Femur (tissue), 1 donor: ENCODE measurements at regions not wholly inside any gene's neighbourhood (a gene's known extent, or its start where the extent isn't known, plus 50 kb on each side); places are given as distances from the start of the nearest gene placed in this dataset.

ENCODE experiments used
- DNase-seq: peaks from one replicate; pipeline ENCODE4 v3.0.0-alpha.2; 2017

DNA sequence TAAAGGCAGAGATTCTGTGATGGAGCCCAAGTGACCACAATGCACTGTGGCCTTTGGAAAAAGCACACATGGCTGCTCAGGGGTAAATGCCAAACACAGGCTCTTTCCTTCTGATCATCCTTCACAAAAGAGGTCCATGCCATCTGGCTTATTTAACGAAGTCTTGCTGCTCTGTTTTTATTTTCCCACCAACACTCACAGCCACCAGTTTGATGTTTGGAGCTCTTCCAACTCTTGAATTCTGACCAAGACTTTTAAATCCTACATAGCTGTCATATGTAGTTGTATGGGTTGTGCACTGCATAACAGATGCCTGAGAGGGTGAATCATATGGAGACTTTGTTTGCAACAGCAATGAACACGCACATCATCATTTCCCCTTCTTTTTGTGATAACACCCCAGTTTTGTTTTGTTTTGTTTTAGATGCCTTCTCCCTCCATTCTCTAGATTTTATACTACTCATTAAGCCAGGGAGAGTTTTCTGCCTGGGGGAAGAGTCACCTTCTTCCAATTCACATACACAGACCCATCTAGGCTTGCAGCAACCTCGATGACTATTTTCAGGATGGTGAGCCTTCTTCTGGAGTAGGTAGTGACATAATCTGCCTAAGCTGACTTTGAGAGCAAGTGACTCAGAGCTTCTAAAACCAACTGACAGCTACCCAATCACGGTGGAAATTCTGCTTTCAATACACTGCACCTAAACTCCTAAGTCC, 145.2 kb upstream of the WSCD2 start:
- DNase-seq, result no peak

DNA sequence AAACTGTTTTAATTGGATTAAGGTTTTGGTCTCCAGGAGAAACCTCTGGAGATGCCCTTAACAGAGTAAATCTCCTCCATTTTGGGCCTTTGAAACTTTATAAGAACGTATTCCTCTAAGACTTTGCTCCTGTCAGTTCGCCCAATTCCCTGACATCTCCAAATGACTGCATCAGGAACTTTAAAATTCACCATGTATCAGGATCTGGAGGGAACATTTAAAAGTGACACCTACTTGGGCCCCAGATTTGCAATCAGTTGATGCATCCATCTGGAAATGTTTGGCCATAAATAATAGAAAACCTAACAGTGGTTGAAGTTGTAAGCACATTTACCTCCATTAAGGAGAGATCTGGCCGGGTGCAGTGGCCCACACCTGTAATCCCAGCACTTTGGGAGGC, 144.1 kb upstream of the WSCD2 start:
- DNase-seq, result no peak

DNA sequence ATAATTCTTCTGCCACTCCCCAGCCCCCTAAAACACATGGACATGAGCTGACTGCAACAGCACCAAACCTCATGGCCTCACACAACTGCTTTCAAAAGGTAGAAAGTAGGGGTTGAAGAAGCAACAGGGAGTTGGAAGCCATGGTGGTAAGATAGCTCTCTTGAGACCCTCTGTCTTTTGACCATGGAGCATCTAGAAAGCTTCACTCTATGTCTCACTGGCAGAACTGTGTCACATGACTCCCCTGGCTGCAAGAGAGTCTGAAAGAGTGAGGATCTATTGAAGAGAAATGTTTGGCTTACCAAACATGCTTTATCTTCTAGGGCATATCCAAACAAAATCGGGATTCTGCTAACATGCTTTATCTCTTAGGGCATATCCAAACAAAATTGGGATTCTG, 142.9 kb upstream of the WSCD2 start:
- no peak for DNase-seq

DNA sequence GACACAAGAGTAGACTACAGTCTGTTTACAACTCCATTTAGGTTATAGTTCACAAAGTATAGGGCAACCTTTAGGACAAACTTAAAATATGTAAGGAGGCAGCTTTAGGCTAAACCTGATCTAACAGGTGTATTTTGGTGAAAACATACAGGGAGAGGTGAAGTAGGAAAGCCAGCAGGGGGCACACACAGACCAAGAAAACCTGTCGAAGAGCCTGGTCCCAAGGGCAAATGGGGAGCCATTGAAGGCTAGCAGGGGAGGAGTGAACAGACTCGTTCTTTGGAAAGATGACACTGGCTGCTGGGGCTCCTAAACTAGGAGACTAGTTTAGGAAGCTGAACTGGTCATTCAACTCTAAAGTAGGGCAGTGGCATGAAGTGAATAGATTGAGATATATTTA, 138.8 kb upstream of the WSCD2 start:
- peak; percentile 21 for DNase-seq

DNA sequence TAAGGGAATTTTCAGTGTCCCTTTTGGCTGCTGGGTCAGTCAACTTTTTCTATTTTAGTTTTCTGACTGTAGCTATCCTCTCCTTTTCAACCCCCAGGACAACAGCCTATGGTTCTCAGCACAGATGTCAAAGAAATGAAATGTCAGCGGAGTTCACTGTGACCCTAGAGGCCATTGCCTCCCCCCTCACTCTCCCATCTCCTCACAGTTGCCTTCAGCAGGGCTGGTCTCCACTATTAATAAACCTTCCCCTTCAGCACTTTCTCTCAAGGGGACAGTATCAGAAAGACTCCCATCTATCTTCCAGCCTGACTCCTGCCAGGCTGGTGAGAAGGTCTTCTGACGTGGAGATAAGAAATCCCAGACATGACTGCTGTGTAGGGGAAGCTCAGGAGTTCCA, 137.1 kb upstream of the WSCD2 start:
- DNase-seq, result no peak

DNA sequence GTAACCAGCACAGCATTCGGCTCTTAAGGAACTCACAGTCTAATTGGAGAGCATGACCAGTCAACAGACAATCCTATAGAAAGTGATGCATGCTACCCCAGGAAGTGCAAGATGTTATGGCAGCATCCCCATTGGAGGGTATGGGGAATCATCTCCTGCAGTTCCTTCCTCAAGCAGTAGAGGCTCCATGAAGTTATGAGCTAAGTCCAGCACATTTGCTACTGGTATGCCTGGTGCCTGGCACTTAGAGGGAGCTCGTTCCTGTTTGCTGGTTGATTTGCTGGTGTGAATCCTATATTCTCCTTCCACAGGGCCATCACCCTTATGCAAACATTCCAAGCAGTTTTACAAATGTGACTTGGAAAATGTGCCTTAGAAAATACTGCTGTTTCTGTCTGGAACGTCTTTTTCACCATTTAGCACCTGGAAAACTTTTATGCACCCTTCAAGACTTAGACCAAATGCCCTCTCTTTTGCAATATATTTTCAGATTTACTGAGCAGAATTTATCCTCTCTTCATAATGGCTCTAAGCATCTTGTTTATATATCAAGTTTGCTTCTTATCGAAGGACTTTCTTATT, 136.1 kb upstream of the WSCD2 start:
- DNase-seq, result peak; percentile 18

DNA sequence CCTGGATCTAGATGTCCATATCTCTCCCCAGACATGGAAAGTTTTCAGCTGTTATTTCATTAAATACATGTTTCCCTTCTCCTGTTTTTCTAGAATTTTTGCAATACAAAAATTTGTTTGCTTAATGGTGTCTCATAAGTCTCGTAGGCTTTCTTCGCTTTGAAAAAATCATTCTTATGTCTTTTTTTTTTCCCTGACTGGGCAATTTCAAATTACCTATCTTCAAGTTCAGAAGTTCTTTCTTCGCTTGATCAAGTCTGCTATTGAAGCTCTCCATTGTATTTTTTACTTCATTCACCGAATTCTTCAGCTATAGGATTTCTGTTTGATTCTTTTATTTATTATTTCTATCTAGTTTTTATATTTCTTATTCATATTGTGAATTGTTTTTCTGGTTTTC, 130.2 kb upstream of the WSCD2 start:
- no peak for DNase-seq

DNA sequence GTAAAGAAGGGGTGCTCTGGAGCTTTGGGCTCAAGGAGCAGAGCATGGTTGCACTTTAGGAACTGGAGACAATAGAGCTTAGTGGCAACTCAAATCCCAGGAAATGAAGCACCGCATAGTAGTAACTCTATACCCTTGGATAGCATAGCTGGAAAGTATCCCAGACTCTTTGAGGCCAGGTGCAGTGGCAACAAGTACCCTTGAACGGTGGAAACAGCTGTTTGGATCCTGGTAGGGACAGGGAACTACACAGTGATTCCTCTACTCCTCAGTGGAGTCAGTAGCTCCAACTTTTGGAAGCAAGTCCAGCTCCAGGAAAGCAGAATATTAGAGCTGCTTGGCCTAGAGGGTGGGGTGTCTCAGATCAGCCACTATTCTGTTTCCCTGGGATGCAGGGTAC, 129.0 kb upstream of the WSCD2 start:
- DNase-seq, result no peak

DNA sequence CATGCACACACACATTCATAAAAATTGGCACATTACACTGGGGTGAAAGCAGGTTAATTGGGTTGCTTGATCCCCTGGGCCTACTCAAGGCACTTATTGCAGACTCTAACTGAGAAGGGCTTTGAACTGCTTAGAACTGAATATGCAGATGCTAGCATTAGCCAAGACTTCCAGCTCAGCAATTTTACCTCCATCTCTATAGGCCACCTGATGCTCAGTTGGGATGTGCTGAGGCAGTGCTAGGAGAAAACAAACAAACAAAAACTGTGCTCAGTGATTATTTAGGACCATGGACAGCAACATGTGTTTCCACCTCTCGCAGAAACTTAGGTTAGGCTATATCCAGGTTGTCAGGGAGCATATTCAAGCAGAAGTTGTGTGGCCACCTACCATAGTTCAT, 124.8 kb upstream of the WSCD2 start:
- DNase-seq, result no peak

DNA sequence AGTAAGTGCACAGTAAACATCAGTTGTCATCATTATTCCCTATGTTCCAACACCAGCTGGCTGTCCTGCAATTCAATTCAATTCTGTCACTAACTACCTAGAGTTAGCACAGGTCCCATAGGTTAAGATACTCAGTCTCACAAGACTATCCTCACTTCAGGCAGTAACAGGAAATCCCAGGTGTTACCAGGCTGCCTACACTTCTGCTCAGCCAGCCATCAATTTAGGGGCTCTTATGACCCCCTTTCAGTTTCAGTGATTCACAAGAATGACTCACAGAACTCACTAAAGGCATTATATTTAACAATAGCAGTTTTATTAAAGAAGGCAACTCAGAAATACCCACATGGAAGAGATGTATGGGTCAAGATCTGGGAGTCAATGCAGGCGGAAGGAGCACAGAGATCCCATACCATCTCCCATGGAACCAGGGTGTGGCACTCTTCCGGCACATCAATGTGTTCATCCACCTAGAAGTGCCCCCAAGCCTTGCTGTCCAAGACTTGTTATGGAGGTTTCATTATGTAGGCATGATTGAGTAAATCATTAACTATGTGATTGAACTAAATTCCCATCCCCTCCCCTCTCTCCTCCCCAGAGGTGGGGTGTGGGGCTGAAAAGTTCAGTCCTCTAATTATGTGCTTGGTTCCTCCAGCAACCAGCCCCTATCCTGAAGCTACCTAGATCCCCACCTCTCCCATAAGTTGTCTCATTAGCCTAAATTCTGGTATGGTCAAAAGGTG, 120.8 kb upstream of the WSCD2 start:
- DNase-seq, result no peak

DNA sequence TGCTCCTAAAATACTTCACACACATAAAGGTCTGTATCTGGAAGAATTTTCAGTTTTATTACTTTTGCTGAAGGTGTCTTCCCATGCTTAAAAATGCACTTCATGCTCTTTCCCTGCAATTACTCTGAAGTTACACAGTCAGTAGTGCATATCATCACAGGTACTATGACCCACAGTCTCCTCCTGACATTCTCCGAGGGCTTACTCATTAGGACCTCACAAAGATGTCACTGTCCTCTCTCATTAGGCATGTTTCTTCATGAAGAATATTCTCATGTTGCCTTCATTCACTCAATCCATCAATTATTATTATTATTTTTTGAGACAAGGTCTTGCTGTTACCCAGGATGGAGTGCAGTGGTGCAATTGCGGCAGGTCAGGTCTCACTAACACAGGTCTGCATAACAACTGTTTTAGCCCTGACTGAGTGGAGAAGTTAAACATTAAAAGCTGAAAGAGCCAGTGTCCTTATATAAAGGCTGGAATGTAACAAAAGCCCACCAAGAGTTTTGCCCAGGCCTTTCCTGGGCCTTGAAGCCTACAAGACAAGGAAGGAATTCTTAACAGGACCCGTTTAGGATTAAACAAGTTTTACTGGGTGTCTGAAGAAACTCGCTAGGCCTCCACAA, 119.5 kb upstream of the WSCD2 start:
- no peak for DNase-seq

DNA sequence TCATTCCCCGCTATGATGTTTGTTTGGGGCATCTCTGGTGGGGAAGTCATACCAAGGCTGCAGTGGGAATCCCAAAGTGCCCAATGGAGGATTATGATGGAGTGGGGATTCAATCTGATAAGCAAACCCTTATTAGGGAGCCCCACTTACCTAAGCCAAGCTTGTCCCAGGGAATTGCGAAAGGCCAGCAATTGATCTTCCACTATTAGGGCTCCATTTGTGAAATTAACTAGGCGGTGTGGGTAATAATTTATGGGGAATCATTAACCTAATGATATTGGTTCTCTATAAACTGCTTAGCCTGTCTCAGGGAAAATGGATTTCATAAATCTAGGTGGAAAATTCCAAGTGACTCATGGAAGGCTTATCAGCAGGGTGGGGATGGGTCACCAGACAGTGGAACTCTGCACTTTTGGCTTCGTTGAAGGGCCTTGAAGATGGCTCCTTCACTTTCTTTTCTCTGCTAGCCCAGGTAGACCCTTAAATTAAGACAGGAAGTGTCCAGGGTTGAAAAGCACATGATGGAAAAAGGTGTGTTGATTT, 113.0 kb upstream of the WSCD2 start:
- no peak for DNase-seq

DNA sequence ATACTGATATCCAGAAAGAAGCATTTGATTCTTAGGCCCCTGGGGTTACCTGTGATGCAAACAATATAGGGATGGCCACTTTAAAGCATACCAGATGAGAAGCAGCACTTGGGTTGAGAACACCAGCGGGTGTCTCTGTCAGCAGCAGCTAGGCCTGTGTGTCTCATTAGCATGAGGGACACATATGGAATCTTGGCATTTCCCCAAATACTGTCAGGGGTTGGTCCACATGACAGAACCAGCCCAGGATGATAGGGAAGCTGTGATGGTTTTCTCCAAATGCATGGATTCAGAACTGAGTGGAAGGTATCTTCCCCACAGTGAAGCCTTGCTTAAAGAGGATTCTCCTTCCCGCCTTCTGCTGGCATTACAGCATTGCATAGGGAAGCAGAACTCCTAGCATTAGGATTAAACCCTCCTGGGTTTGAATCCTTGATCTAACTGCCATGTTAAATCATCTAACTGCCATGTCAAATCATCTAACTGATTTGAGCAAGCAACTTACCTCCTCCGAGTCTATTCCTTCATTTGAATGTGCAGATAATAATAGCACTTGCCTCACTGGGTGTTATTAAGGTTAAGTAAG, 111.5 kb upstream of the WSCD2 start:
- no peak for DNase-seq

DNA sequence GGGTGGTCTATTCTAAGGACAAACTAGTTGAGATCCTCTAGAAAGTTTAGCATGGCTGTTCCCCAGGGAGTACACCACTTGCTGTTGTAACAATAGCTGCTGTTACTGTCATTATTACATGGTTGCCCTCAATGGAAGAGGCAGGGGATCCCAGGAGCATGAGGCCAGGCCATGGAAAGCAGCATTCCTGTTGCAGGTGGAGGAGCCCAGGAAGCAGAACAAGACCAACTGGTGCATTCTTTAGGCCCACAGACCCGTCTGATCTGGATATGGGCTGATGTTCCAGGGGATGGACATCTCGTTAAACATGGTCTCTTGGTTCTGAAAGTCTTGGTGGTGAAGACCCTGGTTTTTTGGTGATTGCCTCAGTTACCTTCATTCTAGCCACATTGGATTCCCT, 109.2 kb upstream of the WSCD2 start:
- DNase-seq, result no peak

DNA sequence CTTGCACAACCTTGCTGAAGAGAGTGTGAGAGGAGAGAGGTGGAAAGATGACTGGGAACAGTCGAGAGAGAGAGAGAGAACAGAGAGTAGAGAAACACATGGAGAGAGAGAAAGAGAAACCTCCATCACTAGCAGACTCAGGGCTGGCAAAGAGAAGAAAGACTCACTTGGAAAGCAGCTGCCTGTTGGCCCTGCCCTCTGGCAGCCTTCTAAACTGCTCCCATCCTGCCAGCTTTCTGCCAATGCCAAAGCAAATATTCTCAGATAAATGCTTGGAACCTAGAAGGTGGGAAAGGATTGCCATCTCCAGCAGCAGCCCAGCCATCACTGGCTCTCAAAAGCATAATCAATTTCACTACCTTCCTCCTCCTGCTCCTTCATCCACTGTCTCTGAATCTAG, 107.9 kb upstream of the WSCD2 start:
- DNase-seq, result no peak

DNA sequence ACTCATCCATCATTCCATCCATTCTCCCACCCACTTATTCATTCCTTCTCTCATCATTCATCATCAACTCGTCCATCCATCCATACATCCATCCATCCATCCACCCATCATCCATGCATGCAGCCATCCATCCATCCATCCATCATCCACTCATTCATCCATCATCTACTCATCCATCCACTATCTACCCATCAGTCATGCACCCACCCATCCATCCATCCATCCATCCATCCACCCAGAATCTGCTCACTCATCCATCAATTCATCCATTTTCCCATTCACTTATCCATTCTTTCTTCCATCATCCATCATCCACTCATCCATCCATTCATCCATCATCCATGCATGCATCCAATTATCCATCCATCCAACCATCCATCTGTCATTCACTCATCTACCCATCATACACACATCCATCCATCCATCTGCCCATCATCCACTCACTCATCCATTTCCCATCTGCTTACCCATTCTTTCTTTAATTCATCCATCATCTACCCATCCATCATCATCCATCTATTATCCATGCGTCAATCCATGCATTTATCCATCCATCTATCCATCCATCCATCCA, 107.1 kb upstream of the WSCD2 start:
- DNase-seq, result no peak

DNA sequence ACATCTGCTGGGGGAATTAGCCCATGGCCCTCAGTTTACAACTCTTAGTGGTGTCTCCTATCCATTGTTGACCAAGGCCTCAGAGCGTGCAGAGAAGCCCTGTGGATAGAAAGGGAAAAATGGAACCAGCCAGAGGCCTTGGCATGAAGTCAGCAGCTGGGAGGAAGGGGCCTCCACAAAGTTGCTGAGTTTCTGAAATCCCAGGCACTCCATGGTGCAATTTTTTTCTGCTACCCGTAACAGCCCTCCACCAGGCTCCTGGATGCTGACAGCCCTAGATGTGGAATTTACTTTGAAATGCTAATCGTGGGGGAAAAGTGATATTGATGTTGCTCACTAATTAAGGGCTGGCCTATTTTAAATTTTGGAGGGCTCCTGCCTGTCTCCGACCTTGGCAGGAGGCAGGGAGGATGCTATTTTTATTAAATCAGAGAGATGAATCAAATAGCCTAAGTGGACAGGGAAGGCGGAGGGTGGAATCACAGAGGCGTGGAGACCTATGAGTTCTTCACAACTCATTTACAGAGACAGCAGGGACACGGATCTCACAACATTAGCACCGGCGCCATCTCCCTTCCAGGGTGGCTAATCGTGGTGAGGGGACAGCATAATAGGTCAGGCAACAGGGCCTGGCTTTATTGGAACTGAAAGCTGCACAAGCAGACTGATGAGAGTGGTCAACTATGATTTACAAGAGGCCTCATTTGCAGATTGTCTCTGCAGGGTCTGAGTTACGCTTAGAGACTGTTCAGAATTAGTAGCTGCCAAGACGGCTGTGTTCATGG, 99.8 kb upstream of the WSCD2 start:
- no peak for DNase-seq

DNA sequence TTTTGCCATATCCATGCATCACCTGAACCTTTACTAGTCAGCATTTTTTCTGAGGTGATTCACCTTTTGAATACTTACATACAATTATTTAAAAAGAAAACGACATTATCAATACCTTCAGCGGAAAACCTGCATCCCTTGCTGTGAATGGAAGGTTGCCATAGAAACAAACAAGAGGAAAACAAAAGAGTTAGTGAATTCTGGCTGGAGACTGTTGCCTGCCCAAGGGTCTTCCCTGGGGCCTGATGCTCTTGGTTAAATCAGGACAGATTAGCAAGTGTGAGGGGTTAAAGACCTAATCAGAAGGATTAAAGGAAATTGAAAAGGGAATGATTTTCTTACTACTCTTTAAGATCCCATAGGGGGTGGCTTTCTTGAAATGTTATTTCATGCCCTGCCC, 96.0 kb upstream of the WSCD2 start:
- DNase-seq, result no peak

DNA sequence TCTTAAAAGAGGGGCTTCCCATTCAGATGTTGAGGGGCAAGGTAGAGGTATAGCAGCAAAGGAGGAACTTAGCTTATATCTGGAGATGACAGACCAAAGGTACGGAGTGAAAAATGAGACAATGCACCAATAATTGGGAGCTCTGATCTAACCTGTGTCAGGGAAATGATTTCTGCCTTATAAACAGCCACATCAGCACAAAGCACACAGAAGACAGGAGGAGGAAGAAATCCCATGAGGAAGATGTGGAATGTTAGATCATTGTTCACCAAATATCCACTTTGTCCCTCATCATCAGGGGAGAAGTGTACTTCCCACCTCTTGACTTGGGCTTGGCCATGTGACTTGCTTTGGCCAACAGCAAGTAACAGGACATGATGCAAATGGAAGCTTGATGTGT, 93.7 kb upstream of the WSCD2 start:
- DNase-seq, result no peak

DNA sequence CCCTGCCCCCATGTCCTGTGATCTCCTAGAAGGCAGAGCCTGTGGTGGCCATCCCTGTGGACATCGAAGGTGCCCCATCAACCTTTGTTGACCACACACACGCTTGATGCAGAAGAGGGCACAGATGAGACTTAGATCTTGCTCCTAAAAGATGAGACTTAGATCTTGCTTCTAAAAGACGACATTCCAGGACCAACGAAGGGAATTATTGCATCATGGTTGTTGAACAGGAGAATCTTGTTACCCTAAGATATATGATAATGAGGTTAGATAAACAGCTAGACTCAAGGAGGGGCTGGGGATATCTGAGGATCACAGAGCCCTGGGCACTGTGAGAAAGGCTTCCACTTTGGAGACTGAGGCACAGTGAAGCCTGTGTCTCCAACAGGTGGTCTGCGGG, 91.1 kb upstream of the WSCD2 start:
- no peak for DNase-seq

DNA sequence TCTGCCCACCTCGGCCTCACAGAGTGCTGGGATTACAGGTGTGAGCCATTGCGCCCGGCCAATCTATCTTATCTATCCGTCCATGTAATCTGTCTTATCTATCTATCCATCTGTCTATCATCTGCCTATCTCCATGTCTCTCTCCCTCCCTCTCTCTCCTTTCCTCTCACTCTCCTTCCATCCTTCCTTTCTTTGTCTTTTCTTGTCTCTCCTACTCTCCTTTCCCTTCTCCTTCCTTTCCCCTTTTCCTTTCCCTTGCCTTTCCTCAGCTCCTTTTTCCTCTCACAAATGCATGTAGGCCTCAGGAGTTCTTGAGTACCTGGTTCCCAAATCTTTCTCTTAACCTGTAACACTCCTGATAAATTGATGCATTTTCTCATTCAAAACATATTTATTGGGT, 89.3 kb upstream of the WSCD2 start:
- DNase-seq, result no peak

DNA sequence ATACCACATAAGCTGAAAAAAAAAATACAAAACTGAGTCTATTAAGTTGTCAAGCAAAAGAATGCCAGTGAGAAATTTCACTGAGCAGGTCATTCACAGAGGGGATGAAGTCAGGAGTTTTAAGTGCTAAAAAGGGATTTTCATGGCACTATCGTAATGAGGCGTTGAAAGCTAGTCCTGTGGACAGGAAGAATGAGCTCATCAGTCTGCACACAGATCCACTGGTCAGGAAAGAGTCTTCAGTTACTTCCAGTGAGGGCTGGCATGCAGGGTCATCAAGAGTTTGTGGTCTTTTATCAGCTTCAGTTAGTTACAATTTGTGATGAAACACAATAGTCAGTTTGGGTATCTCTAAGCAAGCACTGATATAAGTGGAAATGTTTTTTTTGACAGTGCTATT, 88.1 kb upstream of the WSCD2 start:
- no peak for DNase-seq
